Stomach (tissue), 8 donors: ENCODE measurements at regions not wholly inside any gene's neighbourhood (a gene's known extent, or its start where the extent isn't known, plus 50 kb on each side); places are given as distances from the start of the nearest gene placed in this dataset.

ENCODE experiments used
- DNase-seq, 2 donors: peaks; one replicate each; pipeline versions ENCODE4 v3.0.0 to v3.0.0-alpha.2; 2013 to 2019
- H3K27ac ChIP-seq, 5 donors: fragments of 200-600 bp in 4 of 5; sonication (generic) in 4 of 5; one replicate each; pipeline ENCODE4 v1.5.1; 2013 to 2019; ENCODE audit warnings: mild to moderate bottlenecking in 1 of 5, moderate library complexity in 1 of 5
- H3K27me3 ChIP-seq, 3 donors: fragments of 200-600 bp; sonication (generic); one replicate each; pipeline ENCODE4 v1.5.1; 2017 to 2019; ENCODE audit warnings: mixed run types in 1 of 3
- H3K36me3 ChIP-seq, 4 donors: fragments of 200-600 bp; sonication (generic); 1 replicate in 3 of 4; 2 replicates in 1 of 4; pipeline ENCODE4 v1.5.1; 2016 to 2019
- H3K4me1 ChIP-seq, 4 donors: fragments of 200-600 bp; sonication (generic); one replicate each; pipeline ENCODE4 v1.5.1; 2016 to 2019
- H3K4me3 ChIP-seq, 4 donors: fragments of 200-600 bp; sonication (generic) in 3 of 4; one replicate each; pipeline ENCODE4 v1.5.1; 2016 to 2019; ENCODE audit warnings: mild to moderate bottlenecking in 1 of 4
- H3K9me3 ChIP-seq, 4 donors: fragments of 200-600 bp; sonication (generic); one replicate each; pipeline ENCODE4 v1.5.1; 2016 to 2019
- CTCF ChIP-seq, 7 experiments: fragments of 450-650 bp in 4 of 7; fragments of 200-600 bp in 3 of 7; sonication (generic) in 3 of 7; IDR thresholded peaks; one replicate each; pipeline ENCODE4 v1.5.1; 2016 to 2019; ENCODE audit warnings: antibody characterized with exemption in 7 of 7, control low read depth in 2 of 7, mild to moderate bottlenecking in 1 of 7
- EP300 ChIP-seq: sonication (generic); formaldehyde crosslinking; IDR thresholded peaks from one replicate; pipeline ENCODE4 v1.6.1; 2017; ENCODE audit warnings: antibody characterized with exemption
- POLR2A ChIP-seq, 4 donors: fragments of 450-650 bp; IDR thresholded peaks; one replicate each; pipeline ENCODE4 v1.6.1; 2016; ENCODE audit warnings: antibody characterized with exemption in 4 of 4, control low read depth in 2 of 4, mild to moderate bottlenecking in 1 of 4, moderate library complexity in 1 of 4
- POLR2AphosphoS5 ChIP-seq, 3 donors: sonication (generic); formaldehyde crosslinking; IDR thresholded peaks; one replicate each; pipeline ENCODE4 v1.6.1; 2016; ENCODE audit warnings: antibody characterized with exemption in 3 of 3
- WGBS, 5 donors: extraction: QIAGEN DNeasy Blood & Tissue Kit in 3 of 5; methylation state at CpG; one replicate each; pipeline versions ENCODE4 v1.1.5 to v1.1.7; 2013 to 2018; 5-methylcytosine and 5-hydroxymethylcytosine counted together
- intact Hi-C: fragments of 100-400 bp; cut with DNase I; formaldehyde crosslinking; loops from one replicate; pipeline ENCODE4 v1.15.1; 2023; ENCODE audit warnings: low total_unique reads
- donor health status: healthy with polysubstance abuse.
- donor health status: Bipolar disorder and iron deficiency.
- donor health status: healthy.

- H3K27ac ChIP-seq: no peak overlapping the region
- peaks cover 0 to 29% (median 8%) of the 10 kb centered on the region in 4 donors for H3K4me1 ChIP-seq
- H3K9me3 ChIP-seq: no peaks in the 10 kb centered on the region
- no peaks in the 10 kb centered on the region for H3K36me3 ChIP-seq
- WGBS, 5 donors: 88 to 97% (median 93%) methylated on average over 7 of the region's 7 CpGs
- no peak overlapping the region for H3K4me3 ChIP-seq
- H3K27me3 ChIP-seq: no peaks in the 10 kb centered on the region
- DNase-seq: no peak
- TF ChIP-seq EP300 (no peak), POLR2A (IDR thresholded peaks at IDR 0.05) (no peak), POLR2AphosphoS5 (IDR thresholded peaks at IDR 0.05) (no peak), CTCF (IDR thresholded peaks at IDR 0.05) (no peak)
- intact Hi-C loops: no loop called here
Observed at GRCh38 chr3:177527182-177527581, 329.9 kb upstream of the TBL1XR1 start.

DNA sequence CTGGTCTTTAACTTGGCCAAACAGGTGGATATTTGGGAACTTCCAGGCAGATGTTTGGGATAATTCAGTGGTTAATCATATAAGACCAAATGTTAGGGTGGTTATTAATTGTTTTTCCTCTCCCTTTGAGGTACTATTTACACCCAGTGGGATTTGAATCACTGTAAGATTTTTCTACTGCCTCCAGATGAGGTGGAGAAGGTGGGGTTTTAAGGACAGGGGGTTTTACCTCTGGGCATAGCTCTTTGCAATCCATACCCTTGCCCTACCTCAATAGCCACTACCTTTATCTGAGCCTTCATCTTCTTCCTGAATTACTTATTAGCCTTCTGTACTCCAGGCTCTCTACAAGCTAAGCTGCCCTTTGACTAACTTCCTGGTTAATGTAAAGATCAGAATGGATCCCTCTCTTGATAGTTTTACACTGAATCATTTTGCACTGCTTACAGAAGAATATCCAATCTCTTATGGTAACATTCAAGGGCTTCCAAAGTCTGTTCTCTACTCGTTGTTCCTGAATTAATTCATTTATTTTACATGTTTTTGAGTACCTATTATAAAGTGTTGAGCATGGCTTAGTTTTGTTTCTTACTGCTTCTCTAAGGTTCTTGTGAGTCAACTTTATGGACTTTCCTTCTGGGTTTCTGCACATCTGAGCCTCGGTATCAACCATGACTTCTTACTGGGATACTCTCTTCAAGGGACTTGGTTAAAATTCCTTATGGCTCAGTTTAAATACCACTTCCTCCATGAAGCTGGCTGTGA lies 331.2 kb upstream of the TBL1XR1 start:
- DNase-seq: no peak
- intact Hi-C loops: no loop called here
- TF ChIP-seq EP300 (no peak), CTCF (IDR thresholded peaks at IDR 0.05) (no peak), POLR2A (IDR thresholded peaks at IDR 0.05) (no peak), POLR2AphosphoS5 (IDR thresholded peaks at IDR 0.05) (no peak)
- Histone ChIP-seq H3K27me3 (no peaks in the 10 kb centered on the region), H3K27ac (no peak overlapping the region), H3K4me3 (no peak overlapping the region), H3K36me3 (no peaks in the 10 kb centered on the region), H3K4me1 (peaks cover 0 to 29% (median 8%) of the 10 kb centered on the region in 4 donors), H3K9me3 (no peaks in the 10 kb centered on the region)
- 69 to 79% (median 76%) methylated on average over 2 of the region's 2 CpGs for WGBS, 5 donors

- Histone ChIP-seq H3K4me3 (no peak overlapping the region), H3K27ac (no peak overlapping the region), H3K4me1 (peaks cover 0 to 24% (median 8%) of the 10 kb centered on the region in 4 donors), H3K9me3 (no peaks in the 10 kb centered on the region), H3K27me3 (no peaks in the 10 kb centered on the region), H3K36me3 (no peaks in the 10 kb centered on the region)
- intact Hi-C loops: no loop called here
- TF ChIP-seq EP300 (no peak), POLR2A (IDR thresholded peaks at IDR 0.05) (no peak), POLR2AphosphoS5 (IDR thresholded peaks at IDR 0.05) (no peak), CTCF (IDR thresholded peaks at IDR 0.05) (no peak)
- DNase-seq: no peak
- 63 to 85% (median 67%) methylated on average over 1 of the region's 1 CpG for WGBS, 5 donors
Observed at GRCh38 chr3:177529071-177529550, 331.8 kb upstream of the TBL1XR1 start.

GRCh38 chr3:177529716-177530335 lies 332.5 kb upstream of the TBL1XR1 start:
- DNase-seq: no peak
- no peak overlapping the region for H3K27ac ChIP-seq
- H3K9me3 ChIP-seq: no peaks in the 10 kb centered on the region
- H3K36me3 ChIP-seq: no peaks in the 10 kb centered on the region
- H3K4me3 ChIP-seq: no peak overlapping the region
- WGBS, 5 donors: 89 to 96% (median 94%) methylated on average over 5 of the region's 5 CpGs
- intact Hi-C loops: no loop called here
- no peaks in the 10 kb centered on the region for H3K27me3 ChIP-seq
- H3K4me1 ChIP-seq: peaks cover 0 to 21% (median 8%) of the 10 kb centered on the region in 4 donors
- TF ChIP-seq POLR2AphosphoS5 (IDR thresholded peaks at IDR 0.05): no peak

DNA sequence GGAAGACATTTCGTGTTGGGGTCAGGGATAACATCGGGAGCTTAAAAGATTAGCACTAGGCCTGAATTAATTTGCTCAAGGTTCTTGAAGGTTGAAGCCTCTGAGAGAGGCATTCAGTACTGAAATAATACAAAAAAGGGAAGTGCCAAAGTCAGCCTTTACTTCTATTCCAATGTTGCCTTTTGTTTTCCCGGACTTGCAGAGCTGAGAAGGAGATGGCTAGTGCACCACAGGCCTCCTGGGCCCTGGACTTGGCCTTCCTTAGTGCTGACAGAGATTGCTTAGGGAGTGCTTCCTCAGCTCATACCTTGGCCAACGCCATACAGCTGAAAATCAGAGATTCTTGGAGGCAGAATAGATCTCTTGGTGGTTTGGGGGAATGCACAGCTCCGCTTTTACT lies 333.6 kb upstream of the TBL1XR1 start:
- intact Hi-C loops: no loop called here
- no peak for DNase-seq
- H3K4me3 ChIP-seq: no peak overlapping the region
- H3K4me1 ChIP-seq: peaks cover 0 to 19% (median 8%) of the 10 kb centered on the region in 4 donors
- WGBS, 5 donors: 78 to 88% (median 85%) methylated on average over 5 of the region's 5 CpGs
- H3K27me3 ChIP-seq: no peaks in the 10 kb centered on the region
- no peak overlapping the region for H3K27ac ChIP-seq
- H3K9me3 ChIP-seq: no peaks in the 10 kb centered on the region
- H3K36me3 ChIP-seq: no peaks in the 10 kb centered on the region
- no peak for TF ChIP-seq EP300
- no peak for TF ChIP-seq POLR2AphosphoS5 (IDR thresholded peaks at IDR 0.05)
- TF ChIP-seq CTCF (IDR thresholded peaks at IDR 0.05): no peak
- TF ChIP-seq POLR2A (IDR thresholded peaks at IDR 0.05): no peak
